ENCODE measurements at regions not wholly inside any gene's neighbourhood (a gene's known extent, or its start where the extent isn't known, plus 50 kb on each side); places are given as distances from the start of the nearest gene placed in this dataset.

DNA sequence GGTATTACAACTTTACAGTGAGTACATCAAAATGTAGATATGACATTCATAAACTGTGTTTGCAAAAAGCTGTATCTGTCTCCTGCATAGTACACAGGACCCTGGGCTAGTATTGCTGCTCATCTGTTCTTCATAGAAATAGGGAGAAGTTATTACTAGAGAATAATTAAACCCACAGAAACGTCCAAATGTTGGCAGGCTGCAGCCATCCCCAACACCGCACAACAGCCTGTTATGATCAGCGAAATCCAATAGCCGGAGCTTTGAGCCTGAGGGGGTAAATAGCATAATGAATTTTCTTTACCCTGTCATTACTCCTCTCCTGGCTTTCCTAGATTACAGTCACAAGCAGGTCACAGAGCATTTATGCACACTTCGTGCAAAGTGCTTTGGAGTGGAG lies 178.0 kb downstream of the DACT1 start:
- Histone ChIP-seq H3K9me3 (ENCODE audit: low read length) (no peaks in the 10 kb centered on the region), H3K9me2 (ENCODE audit: low read depth, low read length) (no peaks in the 10 kb centered on the region), H3K9ac (ENCODE audit: low read length) (no peak overlapping the region), H3K4me1 (ENCODE audit: insufficient read depth, low read length, severe bottlenecking) (no peaks in the 10 kb centered on the region), H4K20me1 (ENCODE audit: insufficient read depth, low read length) (no peaks in the 10 kb centered on the region), H2AFZ (ENCODE audit: low read length) (no peak overlapping the region), H3F3A (ENCODE audit: insufficient read depth, low read length) (no peaks in the 10 kb centered on the region), H3K79me2 (ENCODE audit: insufficient read depth, low read length) (no peaks in the 10 kb centered on the region), H3K4me3 (ENCODE audit: low read depth, low read length, poor library complexity, severe bottlenecking) (no peak overlapping the region), H3K4me2 (ENCODE audit: low read length) (no peak overlapping the region), H3K27ac (ENCODE audit: low read depth, low read length, poor library complexity, severe bottlenecking) (no peak overlapping the region), H3K36me3 (ENCODE audit: insufficient read depth, low read length) (no peaks in the 10 kb centered on the region), H3K27me3 (ENCODE audit: insufficient read depth, low read length) (no peaks in the 10 kb centered on the region)
- TF ChIP-seq, protein P1, sequence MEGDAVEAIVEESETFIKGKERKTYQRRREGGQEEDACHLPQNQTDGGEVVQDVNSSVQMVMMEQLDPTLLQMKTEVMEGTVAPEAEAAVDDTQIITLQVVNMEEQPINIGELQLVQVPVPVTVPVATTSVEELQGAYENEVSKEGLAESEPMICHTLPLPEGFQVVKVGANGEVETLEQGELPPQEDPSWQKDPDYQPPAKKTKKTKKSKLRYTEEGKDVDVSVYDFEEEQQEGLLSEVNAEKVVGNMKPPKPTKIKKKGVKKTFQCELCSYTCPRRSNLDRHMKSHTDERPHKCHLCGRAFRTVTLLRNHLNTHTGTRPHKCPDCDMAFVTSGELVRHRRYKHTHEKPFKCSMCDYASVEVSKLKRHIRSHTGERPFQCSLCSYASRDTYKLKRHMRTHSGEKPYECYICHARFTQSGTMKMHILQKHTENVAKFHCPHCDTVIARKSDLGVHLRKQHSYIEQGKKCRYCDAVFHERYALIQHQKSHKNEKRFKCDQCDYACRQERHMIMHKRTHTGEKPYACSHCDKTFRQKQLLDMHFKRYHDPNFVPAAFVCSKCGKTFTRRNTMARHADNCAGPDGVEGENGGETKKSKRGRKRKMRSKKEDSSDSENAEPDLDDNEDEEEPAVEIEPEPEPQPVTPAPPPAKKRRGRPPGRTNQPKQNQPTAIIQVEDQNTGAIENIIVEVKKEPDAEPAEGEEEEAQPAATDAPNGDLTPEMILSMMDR (IDR thresholded peaks at IDR 0.05; ENCODE audit: low read length): no peak
- no peak for TF ChIP-seq EZH2 (IDR thresholded peaks at IDR 0.05; ENCODE audit: borderline replicate concordance, low read length)

DNA sequence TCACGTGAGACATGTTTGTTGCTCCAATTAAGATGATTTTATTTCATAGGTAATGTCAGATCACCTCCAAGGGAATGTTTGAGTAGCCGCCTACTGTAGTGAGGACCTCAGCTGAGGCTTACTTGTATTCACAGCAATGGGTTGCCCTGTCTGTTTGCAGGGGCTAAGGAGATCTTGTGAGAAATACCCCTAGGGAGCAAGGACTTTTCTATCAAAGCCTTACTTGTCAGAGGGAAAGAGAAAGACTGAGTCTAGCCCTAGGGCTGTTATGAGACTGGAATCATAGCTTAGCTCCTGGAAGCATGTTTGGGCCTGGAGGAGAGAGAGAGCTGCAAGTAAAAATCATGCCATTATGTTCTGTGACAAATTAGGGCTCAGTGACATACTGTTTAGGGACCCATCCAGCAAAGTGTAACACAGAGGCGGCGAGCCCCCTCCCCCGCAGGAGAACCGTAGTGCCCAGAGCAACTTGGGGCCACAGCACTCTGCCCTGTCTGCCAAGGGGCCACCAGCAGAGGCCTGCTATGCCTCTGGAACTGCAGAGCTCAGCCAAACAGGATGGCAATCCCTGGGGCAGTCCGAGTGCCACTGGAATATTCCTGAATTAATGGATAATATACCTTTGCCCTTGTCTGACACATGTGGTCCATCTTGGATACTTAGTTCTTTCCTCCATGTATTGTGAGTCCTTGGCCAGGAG lies 178.8 kb downstream of the DACT1 start:
- Histone ChIP-seq H2AFZ (ENCODE audit: low read length) (no peak overlapping the region), H3K4me3 (ENCODE audit: low read depth, low read length, poor library complexity, severe bottlenecking) (no peak overlapping the region), H3K36me3 (ENCODE audit: insufficient read depth, low read length) (no peaks in the 10 kb centered on the region), H3K79me2 (ENCODE audit: insufficient read depth, low read length) (no peaks in the 10 kb centered on the region), H4K20me1 (ENCODE audit: insufficient read depth, low read length) (no peaks in the 10 kb centered on the region), H3K27me3 (ENCODE audit: insufficient read depth, low read length) (no peaks in the 10 kb centered on the region), H3K4me2 (ENCODE audit: low read length) (no peak overlapping the region), H3K9me3 (ENCODE audit: low read length) (no peaks in the 10 kb centered on the region), H3K27ac (ENCODE audit: low read depth, low read length, poor library complexity, severe bottlenecking) (no peak overlapping the region), H3K4me1 (ENCODE audit: insufficient read depth, low read length, severe bottlenecking) (no peaks in the 10 kb centered on the region), H3K9me2 (ENCODE audit: low read depth, low read length) (no peaks in the 10 kb centered on the region), H3F3A (ENCODE audit: insufficient read depth, low read length) (no peaks in the 10 kb centered on the region), H3K9ac (ENCODE audit: low read length) (no peak overlapping the region)
- no peak for TF ChIP-seq EZH2 (IDR thresholded peaks at IDR 0.05; ENCODE audit: borderline replicate concordance, low read length)
- TF ChIP-seq, protein P1 (IDR thresholded peaks at IDR 0.05; ENCODE audit: low read length): no peak

- H3K36me3 ChIP-seq (ENCODE audit: insufficient read depth, low read length): no peaks in the 10 kb centered on the region
- H3K9ac ChIP-seq (ENCODE audit: low read length): no peak overlapping the region
- no peak overlapping the region for H2AFZ ChIP-seq (ENCODE audit: low read length)
- no peaks in the 10 kb centered on the region for H3K4me1 ChIP-seq (ENCODE audit: insufficient read depth, low read length, severe bottlenecking)
- no peaks in the 10 kb centered on the region for H4K20me1 ChIP-seq (ENCODE audit: insufficient read depth, low read length)
- no peak overlapping the region for H3K27ac ChIP-seq (ENCODE audit: low read depth, low read length, poor library complexity, severe bottlenecking)
- no peaks in the 10 kb centered on the region for H3K9me2 ChIP-seq (ENCODE audit: low read depth, low read length)
- no peaks in the 10 kb centered on the region for H3F3A ChIP-seq (ENCODE audit: insufficient read depth, low read length)
- no peaks in the 10 kb centered on the region for H3K79me2 ChIP-seq (ENCODE audit: insufficient read depth, low read length)
- H3K27me3 ChIP-seq (ENCODE audit: insufficient read depth, low read length): no peaks in the 10 kb centered on the region
- no peaks in the 10 kb centered on the region for H3K9me3 ChIP-seq (ENCODE audit: low read length)
- no peak overlapping the region for H3K4me2 ChIP-seq (ENCODE audit: low read length)
- TF ChIP-seq, protein P1 (IDR thresholded peaks at IDR 0.05; ENCODE audit: low read length): no peak
- TF ChIP-seq EZH2 (IDR thresholded peaks at IDR 0.05; ENCODE audit: borderline replicate concordance, low read length): no peak
- no peak overlapping the region for H3K4me3 ChIP-seq (ENCODE audit: low read depth, low read length, poor library complexity, severe bottlenecking)
Observed at GRCh38 chr14:58817846-58818245, 180.1 kb downstream of the DACT1 start.

Measured in OCI-LY1 (cell line).